ENCODE measurements at regions not wholly inside any gene's neighbourhood (a gene's known extent, or its start where the extent isn't known, plus 50 kb on each side); places are given as distances from the start of the nearest gene placed in this dataset.

GRCh38 chr3:194045289-194045688 is 90.7 kb upstream of the HES1 start (continued):
- TF ChIP-seq CHD7 (IDR thresholded peaks at IDR 0.05; ENCODE audit: insufficient replicate concordance, low read length) (no peak), RNF2 (IDR thresholded peaks at IDR 0.05; ENCODE audit: borderline replicate concordance, low read depth, low read length, missing control alignments, poor library complexity, severe bottlenecking) (no peak), RXRA (IDR thresholded peaks at IDR 0.05; ENCODE audit: insufficient read depth, low read depth, low read length) (no peak), TBP (IDR thresholded peaks at IDR 0.05; ENCODE audit: low read depth, low read length) (no peak), CHD2 (IDR thresholded peaks at IDR 0.05; ENCODE audit: low read length) (no peak), CBX5 (IDR thresholded peaks at IDR 0.05; ENCODE audit: low read depth, low read length) (no peak), BRCA1 (IDR thresholded peaks at IDR 0.05; ENCODE audit: low read depth, low read length) (no peak)

All from H1 (cell line).